ENCODE measurements at regions not wholly inside any gene's neighbourhood (a gene's known extent, or its start where the extent isn't known, plus 50 kb on each side); places are given as distances from the start of the nearest gene placed in this dataset.
"Not testable (repeated sequence)": the region's sequence is repeated elsewhere in the genome, so short reads cannot be mapped to it uniquely, and the experiment has no call there.

DNA sequence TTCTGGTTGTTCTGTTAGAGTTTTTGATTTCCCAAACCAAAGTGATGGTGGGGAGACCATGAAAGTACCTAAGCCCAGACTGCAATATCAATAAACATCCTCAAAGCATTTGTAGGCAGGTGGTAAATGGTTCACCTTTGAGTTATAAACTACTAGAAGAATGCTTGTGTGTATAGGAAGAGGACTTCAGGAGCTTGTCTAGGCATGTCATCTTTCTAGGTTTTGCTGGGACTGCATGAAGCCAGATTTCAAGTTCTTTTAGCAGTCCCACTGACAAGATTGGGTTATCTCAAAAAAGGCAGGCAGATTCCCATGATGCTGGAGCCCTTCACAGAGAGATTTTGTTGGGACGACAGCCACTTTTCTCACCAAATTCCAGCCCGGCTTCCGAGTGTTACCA, 135.3 kb downstream of the KCNE4 start:
- intact Hi-C loops (cut with micrococcal nuclease), result no loop called here
- no peak overlapping the region for H3K4me3 Mint-ChIP-seq
- DNase-seq, result no peak
- no peaks in the 10 kb centered on the region for H3K27me3 Mint-ChIP-seq
- H3K36me3 Mint-ChIP-seq, result no peaks in the 10 kb centered on the region
- POLR2A ChIA-PET, result no interaction called here
- H3K4me1 Mint-ChIP-seq (ENCODE audit: low read depth), result no peaks in the 10 kb centered on the region
- CTCF ChIA-PET, result interaction anchor here (0.7 kb wide), 1 partner anchor 64 kb away, joined by 3 read pairs; no protein-coding TSS in a partner anchor
- no peak overlapping the region for H3K27ac Mint-ChIP-seq
- H3K9me3 Mint-ChIP-seq, result no peaks in the 10 kb centered on the region

DNA sequence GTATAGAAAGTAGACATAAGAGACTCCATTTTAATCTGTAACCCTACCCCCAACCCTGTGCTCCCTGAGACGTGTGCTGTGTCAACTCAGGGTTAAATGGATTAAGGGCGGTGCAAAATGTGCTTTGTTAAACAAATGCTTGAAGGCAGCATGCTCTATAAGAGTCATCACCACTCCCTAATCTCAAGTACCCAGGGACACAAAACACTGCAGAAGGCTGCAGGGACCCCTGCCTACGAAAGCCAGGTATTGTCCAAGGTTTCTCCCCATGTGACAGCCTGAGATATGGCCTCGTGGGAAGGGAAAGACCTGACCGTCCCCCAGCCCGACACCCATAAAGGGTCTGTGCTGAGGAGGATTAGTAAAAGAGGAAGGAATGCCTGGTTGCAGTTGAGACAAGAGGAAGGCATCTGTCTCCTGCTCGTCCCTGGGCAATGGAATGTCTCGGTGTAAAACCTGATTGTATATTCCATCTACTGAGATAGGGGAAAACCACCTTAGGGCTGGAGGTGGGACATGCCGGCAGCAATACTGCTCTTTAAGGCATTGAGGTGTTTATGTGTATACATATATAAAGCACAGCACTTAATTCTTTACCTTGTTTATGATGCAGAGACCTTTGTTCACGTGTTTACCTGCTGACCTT, 138.7 kb downstream of the KCNE4 start:
- H3K27ac Mint-ChIP-seq; CTCF ChIA-PET; DNase-seq; H3K9me3 Mint-ChIP-seq; POLR2A ChIA-PET; H3K27me3 Mint-ChIP-seq; H3K4me3 Mint-ChIP-seq; H3K4me1 Mint-ChIP-seq (ENCODE audit: low read depth); intact Hi-C loops (cut with micrococcal nuclease); H3K36me3 Mint-ChIP-seq: not testable (repeated sequence)

DNA sequence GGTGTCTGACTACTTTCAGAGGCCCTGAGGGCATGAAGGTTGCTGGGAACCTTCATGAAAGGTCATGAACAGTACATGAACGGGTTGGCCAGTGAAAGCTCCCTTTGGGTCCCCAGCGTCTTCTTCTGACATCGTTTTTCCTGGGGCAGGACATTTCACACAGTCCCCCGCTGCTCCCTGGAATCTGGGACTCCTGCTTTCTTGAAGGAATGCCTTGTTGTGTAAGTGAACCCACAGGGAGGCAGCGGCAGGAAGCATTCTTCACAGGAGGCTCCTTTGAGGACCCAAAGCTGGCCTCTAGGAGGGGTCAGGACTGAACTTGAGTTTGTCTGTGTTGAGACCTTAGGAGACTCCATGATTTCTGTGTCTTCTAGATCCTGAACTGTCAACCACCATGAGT, 144.3 kb downstream of the KCNE4 start:
- Mint-ChIP-seq H3K9me3 (no peaks in the 10 kb centered on the region), H3K4me3 (no peak overlapping the region), H3K27ac (no peak overlapping the region), H3K36me3 (no peaks in the 10 kb centered on the region), H3K4me1 (ENCODE audit: low read depth) (no peaks in the 10 kb centered on the region), H3K27me3 (no peaks in the 10 kb centered on the region)
- intact Hi-C loops (cut with micrococcal nuclease), result no loop called here
- ChIA-PET CTCF (no interaction called here), POLR2A (no interaction called here)
- no peak for DNase-seq

DNA sequence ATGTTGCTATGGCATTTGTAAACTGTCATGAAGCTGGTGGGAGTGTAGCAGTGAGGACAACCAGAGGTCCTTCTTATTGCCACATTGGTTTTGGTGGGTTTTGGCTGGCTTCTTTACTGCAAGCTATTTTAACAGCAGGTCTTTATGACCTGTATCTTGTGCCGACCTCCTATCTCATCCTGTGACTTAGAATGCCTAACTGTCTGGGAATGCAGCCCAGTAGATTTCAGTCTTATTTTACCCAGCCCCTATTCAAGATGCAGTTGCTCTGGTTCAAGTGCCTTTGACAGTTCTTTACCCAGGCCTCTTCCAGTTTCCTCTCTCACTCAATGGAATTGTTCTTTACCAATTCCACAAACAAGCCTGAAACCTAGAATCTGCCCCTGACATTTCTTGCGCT, 145.1 kb downstream of the KCNE4 start:
- no peaks in the 10 kb centered on the region for H3K36me3 Mint-ChIP-seq
- CTCF ChIA-PET, result no interaction called here
- POLR2A ChIA-PET, result no interaction called here

DNA sequence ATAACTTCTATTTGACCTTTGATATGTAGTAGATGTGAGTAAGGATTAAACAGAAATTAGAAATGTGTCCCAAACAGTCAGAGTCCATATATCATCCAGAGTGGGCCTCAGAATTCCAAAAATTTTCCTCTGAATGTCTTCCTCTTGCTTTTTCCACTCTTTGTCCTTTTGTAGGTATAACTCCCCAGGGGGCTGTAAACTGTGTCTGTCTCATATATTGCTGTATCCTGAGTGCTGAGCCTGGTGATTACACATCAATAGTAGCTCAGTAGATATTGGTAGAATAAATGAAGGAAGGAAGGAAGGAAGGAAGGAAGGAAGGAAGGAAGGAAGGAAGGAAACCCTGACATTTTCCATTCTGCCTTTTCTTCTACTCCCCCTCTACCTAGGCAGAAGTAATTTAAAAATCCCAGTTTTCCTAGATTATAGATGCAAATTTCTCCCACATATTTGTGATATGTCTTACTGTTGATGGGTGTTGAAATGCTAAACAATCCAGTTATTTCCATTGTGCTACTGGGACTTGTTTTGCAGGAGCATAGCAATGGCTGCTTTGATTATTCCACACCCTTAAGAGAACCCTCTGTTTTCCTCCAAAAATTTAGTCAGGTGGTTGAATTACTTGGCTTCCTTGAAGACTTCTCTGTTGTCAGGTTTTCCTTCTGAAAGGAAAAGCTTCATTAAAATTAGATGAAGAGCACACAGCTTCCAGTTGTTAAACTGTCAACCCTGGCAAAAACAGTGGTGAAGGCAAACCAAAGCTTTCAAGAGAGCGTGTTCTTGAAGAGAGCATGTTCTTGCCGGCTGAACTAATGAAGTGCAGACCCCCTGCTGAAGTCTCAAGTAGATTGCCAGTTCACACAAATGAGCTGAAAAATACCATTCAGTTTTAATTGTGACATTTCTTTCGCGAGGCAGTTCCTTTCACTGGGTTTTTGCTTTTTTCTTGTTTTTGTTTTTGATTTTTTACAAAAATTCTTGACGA, 147.8 kb downstream of the KCNE4 start:
- no peaks in the 10 kb centered on the region for H3K36me3 Mint-ChIP-seq
- CTCF ChIA-PET, result no interaction called here
- no peaks in the 10 kb centered on the region for H3K4me1 Mint-ChIP-seq (ENCODE audit: low read depth)
- POLR2A ChIA-PET, result no interaction called here
- no peak overlapping the region for H3K4me3 Mint-ChIP-seq
- DNase-seq, result no peak
- no peak overlapping the region for H3K27ac Mint-ChIP-seq
- H3K9me3 Mint-ChIP-seq, result no peaks in the 10 kb centered on the region
- intact Hi-C loops (cut with micrococcal nuclease), result no loop called here
- no peaks in the 10 kb centered on the region for H3K27me3 Mint-ChIP-seq

More for the DNA sequence above, 145.1 kb downstream of the KCNE4 start:
- no peak for DNase-seq
- Mint-ChIP-seq H3K4me1 (ENCODE audit: low read depth) (no peaks in the 10 kb centered on the region), H3K9me3 (no peaks in the 10 kb centered on the region), H3K27me3 (no peaks in the 10 kb centered on the region), H3K27ac (no peak overlapping the region), H3K4me3 (no peak overlapping the region)
- intact Hi-C loops (cut with micrococcal nuclease), result no loop called here

DNA sequence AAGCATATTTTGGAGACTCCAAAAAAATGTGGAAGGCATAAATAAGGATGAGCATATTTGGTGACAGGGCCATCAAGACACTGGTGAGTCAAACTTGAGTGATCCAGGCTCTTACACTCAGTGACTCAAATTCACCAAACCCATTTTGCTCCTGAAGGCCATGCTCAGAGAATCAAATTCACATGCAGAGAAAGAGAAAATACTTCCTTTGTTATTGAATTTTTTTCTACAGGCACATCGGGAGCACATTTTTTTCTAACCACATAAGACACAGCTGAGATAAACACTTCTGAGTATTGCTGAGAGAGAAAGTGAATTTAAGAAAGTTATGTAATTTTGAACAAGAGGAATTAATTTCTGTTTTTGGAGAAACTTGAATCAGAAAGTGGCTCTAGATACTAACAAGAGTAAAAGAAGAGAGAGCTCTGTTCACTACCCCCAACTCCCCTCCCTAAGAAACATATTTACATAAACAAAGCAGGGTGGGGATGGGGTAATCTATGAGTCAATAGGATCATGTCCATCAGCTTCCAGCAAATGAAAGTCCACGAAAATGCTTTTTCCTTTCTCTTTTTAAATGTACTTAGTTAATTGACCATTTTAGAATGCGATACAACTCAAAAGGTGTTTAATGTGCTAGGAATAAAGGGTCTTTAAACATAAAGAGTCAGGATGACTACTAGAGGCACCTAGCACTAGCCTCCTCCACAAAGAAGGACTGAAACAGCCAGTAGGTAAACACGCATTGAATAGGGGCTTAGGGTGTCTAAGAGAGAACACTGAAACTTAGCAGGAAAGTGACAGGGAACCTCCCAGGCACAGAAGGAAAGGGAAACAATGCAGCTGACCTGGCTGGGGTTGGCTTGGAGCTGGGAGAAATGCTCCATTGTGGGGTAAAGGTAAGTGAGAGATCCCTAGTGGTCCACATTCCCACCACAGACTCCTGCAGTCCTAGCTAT, 152.3 kb downstream of the KCNE4 start:
- peaks cover 8% of the 10 kb centered on the region for H3K9me3 Mint-ChIP-seq
- ChIA-PET CTCF (no interaction called here), POLR2A (no interaction called here)
- H3K4me3 Mint-ChIP-seq, result no peak overlapping the region
- no peaks in the 10 kb centered on the region for H3K36me3 Mint-ChIP-seq
- no peak for DNase-seq
- no peak overlapping the region for H3K27ac Mint-ChIP-seq
- intact Hi-C loops (cut with micrococcal nuclease), result no loop called here
- H3K27me3 Mint-ChIP-seq, result no peaks in the 10 kb centered on the region
- no peaks in the 10 kb centered on the region for H3K4me1 Mint-ChIP-seq (ENCODE audit: low read depth)

DNA sequence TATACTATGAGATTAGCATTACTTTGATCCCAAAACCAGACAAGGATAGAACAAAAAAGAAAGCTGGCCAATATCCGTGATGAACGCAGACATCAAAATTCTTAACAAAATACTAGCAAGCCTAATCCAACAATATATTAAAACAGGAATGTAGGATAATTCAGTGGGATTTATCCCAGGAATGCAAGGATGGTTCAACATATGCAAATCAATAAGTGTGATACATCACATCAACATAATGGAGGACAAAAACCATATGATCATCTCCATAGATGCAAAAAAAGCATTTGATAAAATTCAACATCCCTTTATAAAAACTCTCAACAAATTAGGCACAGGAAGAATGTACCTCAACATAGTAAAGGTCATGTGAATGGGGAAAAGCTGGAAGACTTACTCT, 158.5 kb downstream of the KCNE4 start:
- CTCF ChIA-PET, result no interaction called here
- H3K27me3 Mint-ChIP-seq, result no peaks in the 10 kb centered on the region
- no peak for DNase-seq
- intact Hi-C loops (cut with micrococcal nuclease), result no loop called here
- POLR2A ChIA-PET, result no interaction called here
- no peak overlapping the region for H3K4me3 Mint-ChIP-seq
- H3K4me1 Mint-ChIP-seq (ENCODE audit: low read depth), result no peaks in the 10 kb centered on the region
- H3K9me3 Mint-ChIP-seq, result peaks cover 23% of the 10 kb centered on the region
- no peak overlapping the region for H3K27ac Mint-ChIP-seq
- no peaks in the 10 kb centered on the region for H3K36me3 Mint-ChIP-seq

DNA sequence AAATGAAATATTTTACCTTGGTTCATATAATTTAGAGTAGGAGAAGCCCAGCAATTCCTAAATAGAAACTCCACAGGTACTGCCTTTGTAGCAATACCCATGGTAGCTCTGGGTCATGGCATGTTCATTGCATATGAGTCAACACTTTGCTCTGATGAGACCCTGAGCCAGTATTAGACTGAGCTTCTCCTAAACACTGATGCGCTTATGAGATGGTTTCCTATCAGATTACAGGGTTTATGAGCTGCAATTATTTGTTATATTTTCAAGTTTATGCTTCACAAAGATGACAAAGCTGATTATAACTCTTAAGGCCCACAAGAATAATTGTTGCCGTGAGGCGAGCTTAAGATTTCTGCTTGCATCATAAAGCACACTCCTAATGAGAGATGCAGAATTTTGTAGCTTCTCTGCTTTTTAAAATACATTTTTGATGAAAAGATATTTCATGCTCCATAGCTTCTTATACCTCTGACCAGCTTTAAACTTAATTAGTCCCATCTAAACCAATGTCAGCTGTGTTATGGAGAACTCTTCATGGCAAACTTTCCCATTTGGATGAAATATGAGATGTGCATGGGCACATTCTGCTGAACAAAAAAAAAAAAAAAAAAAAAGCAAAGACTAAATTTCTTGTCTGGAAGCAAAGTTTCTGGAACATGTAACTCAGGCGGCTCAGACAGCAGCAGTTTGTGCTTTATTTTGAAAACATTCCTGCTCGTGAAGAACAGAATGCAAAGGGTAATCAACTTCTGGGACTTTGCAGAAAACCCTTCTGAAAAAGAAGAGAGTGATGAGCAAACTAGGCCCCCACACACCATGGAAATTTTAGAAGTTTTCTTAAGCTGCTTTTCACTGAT, 162.6 kb downstream of the KCNE4 start:
- no peaks in the 10 kb centered on the region for H3K27me3 Mint-ChIP-seq
- H3K9me3 Mint-ChIP-seq, result peaks cover 15% of the 10 kb centered on the region
- no peaks in the 10 kb centered on the region for H3K4me1 Mint-ChIP-seq (ENCODE audit: low read depth)
- H3K36me3 Mint-ChIP-seq, result no peaks in the 10 kb centered on the region
- no peak for DNase-seq
- ChIA-PET CTCF (interaction anchor here (1.0 kb wide), 1 partner anchor 33 kb away, joined by 3 read pairs; no protein-coding TSS in a partner anchor), POLR2A (no interaction called here)
- intact Hi-C loops (cut with micrococcal nuclease), result no loop called here
- no peak overlapping the region for H3K27ac Mint-ChIP-seq
- no peak overlapping the region for H3K4me3 Mint-ChIP-seq

DNA sequence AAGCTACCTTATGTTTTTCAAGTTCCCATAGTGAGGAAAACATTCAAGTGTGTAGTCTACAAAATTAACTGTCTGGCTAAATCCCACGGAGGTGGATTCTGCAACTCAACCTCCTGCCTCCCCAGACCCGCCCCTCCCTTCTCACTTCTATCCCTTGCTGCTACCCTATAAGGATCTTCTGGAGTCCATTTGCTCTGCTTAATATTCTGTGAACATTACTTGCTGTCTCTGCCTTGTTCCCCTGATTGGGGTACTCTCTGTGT, 163.2 kb downstream of the KCNE4 start:
- intact Hi-C loops (cut with micrococcal nuclease), result no loop called here
- Mint-ChIP-seq H3K27ac (no peak overlapping the region), H3K36me3 (no peaks in the 10 kb centered on the region), H3K4me3 (no peak overlapping the region), H3K27me3 (no peaks in the 10 kb centered on the region), H3K9me3 (peaks cover 10% of the 10 kb centered on the region), H3K4me1 (ENCODE audit: low read depth) (no peaks in the 10 kb centered on the region)
- ChIA-PET POLR2A (no interaction called here), CTCF (no interaction called here)
- no peak for DNase-seq

DNA sequence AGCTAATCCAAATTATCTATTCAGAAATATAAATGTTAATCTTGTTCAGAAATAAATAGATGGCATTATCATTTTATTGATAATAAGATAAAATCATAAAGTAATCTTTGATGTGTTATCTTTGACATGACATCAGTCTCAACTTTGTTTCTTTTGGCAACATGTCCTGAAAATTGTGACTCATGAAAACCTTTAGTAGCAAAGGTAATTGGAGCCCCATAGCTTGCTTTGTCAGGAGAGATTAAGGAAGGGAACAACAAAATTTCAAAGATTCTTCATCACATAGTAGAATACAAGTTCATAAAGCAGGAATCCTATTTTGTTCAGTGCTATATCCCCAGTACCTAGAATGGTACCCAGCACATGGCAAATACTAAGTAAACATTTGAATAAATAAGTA, 165.4 kb downstream of the KCNE4 start:
- Mint-ChIP-seq H3K27ac (no peak overlapping the region), H3K9me3 (no peaks in the 10 kb centered on the region), H3K4me1 (ENCODE audit: low read depth) (no peaks in the 10 kb centered on the region), H3K27me3 (no peaks in the 10 kb centered on the region), H3K36me3 (no peaks in the 10 kb centered on the region), H3K4me3 (no peak overlapping the region)
- no peak for DNase-seq
- intact Hi-C loops (cut with micrococcal nuclease), result no loop called here
- ChIA-PET CTCF (no interaction called here), POLR2A (no interaction called here)

DNA sequence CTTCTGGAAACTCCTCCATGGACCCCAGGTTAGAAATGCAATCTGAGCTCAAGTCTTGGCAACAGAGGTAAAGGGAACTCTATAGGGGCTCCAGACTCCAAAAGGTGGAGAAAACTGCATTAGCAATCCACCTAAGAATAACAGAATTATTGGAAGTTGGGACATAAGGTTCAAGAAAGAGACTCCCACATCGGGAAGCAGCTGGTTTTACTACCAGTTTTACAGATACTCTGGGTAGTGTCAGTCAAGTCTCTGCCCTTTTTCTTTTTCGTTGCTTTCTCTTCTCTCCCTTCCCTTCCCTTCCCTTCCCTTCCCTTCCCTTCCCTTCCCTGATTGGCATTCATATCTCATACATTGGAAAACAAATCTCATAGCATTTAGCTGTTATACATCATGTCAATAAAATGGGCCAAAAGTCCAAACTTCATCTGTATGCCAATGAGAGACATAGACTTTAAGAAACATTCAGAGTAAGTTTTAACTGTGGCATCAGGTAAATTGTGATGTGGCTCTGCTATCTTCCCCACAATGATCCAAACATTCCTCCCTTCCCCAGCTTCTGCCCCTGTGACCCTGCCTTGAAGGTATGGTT, 166.7 kb downstream of the KCNE4 start:
- intact Hi-C loops (cut with micrococcal nuclease), result no loop called here
- no peak overlapping the region for H3K27ac Mint-ChIP-seq
- POLR2A ChIA-PET, result no interaction called here
- H3K27me3 Mint-ChIP-seq, result no peaks in the 10 kb centered on the region
- H3K36me3 Mint-ChIP-seq, result no peaks in the 10 kb centered on the region
- DNase-seq, result no peak
- H3K9me3 Mint-ChIP-seq, result no peaks in the 10 kb centered on the region
- no peaks in the 10 kb centered on the region for H3K4me1 Mint-ChIP-seq (ENCODE audit: low read depth)
- no peak overlapping the region for H3K4me3 Mint-ChIP-seq
- CTCF ChIA-PET, result no interaction called here

Measured in activated CD4-positive, alpha-beta memory T cell treated with anti-CD3 and anti-CD28 coated beads for 36 hours (primary cell).